EH (cell line): ENCODE measurements at regions not wholly inside any gene's neighbourhood (a gene's known extent, or its start where the extent isn't known, plus 50 kb on each side); places are given as distances from the start of the nearest gene placed in this dataset.

Experiments used
- DNase-seq: peaks from one replicate; pipeline ENCODE4 v3.0.0-alpha.2; 2015; ENCODE audit warnings: low read depth

DNA sequence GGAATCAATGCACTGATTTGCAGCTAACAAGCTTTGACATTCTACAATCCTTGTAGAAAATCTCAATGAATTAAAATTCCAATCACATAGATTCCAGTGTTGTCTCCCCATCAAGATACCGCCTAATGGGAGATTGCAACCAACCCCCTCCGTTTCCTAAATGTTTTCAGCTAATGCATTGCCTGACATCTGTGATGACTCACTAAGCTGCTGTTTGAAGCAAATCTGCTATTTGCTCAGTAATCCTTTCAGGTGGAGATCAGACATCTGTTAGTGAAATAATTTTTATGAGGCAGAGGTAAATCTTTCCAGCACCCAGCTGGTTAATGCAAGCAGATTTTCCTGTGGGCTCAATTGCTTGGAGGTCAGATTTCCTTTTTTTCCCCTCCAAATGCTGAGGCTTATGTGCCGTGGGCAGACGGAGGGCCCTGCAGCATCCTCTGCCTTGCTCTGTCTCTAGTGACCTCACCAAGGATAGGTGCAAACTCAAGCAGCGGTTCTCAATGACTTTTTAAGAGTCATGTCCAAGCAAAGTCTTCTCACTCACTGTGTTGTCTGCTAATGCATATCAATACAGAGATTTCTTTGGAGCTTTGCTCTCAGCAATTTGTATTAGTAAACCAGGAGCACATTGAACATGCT, 91.1 kb upstream of the RAB3GAP2 start:
- peak; percentile 36 for DNase-seq

DNA sequence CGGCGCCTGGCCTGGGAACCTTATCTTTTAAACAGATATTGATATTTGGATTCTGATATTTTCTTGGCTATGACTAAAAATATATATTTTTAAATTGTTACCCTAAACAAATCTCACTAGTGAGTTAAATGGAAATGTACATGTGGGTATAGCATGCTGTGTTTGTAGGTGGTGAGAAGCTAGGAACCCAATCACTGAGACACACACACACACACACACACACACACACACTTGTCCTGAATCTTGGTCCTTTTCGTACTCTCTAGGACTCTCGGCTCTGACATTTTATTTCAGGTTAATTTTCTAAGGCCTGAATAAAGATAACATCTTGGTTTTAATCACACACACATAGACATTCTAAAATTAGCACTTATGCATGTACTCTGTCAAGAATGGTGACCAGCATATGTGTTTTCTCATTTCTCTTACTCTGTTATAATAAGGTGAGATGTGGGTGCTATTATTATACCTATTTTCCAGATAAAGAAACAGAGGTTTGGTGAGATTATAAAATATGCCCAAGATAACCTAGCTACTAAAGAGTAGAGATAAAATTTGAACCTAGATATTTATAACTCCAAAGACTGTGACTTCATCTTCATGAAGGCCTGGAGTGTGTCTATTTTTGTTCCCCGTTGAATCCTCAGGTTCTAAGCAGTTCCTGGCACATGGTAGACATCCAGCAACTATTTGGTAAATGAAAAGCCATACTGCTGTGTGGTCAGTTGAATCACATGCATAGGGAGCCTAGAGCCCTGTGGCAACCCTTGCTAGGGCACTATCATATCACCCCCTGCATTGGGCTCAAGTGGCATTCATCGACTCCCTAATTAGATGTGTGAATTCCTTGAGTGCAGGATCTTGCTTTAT, 85.0 kb upstream of the RAB3GAP2 start:
- DNase-seq: no peak

DNA sequence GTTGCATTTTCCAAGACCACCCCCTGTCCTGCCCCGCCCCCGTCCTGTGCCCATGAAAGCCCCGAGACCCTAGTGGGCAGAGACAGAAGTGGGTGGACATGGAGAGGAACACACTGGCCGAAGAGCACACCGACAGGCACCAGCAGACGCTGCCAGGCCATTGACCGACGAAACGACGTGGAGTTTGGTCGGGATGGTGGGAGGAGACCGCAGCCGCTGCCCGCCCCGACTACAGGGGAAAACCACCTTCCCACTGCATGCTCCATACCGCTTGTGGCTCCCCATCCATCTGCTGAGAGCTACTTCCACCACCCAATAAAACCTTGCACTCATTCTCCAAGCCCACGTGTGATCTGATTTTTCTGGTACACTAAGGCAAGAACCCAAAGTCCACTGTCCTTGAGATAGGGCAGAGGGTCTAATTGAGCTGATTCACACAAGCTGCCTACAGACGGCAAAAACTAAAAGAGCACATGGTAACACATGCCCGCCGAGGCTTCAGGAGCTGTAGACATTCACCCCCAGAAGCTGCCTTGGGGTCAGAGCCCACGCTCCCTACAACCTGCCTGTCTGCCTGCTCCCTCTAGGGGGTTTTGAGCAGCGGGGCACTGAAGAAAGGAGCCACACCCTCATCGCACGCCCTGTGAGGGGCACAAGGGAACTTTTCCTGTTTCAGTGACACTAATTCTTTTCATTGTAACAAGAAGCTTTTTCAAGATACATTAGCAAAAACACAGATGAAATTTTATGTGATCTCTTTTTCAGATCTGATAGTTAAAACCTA, 81.2 kb upstream of the RAB3GAP2 start:
- DNase-seq: no peak

DNA sequence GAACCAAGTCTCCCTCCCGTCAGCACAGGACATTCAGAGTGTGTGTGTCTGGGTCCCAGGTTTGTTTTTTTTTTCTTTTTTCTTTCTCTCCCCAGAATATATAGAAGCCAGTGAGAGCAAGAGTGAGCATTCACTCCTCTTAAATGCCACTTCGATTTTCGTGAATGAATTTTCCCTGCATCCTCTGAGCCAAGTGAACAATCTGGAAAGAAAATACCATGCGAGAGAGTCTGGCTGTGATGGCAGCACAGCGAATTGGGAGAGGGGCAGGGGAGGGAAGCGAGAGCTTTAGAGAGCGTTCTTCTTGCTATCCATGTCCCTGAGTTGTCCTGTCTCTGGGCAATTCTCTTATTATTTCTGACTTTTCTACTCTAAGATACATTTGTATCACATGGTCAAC, 76.0 kb upstream of the RAB3GAP2 start:
- DNase-seq: no peak

DNA sequence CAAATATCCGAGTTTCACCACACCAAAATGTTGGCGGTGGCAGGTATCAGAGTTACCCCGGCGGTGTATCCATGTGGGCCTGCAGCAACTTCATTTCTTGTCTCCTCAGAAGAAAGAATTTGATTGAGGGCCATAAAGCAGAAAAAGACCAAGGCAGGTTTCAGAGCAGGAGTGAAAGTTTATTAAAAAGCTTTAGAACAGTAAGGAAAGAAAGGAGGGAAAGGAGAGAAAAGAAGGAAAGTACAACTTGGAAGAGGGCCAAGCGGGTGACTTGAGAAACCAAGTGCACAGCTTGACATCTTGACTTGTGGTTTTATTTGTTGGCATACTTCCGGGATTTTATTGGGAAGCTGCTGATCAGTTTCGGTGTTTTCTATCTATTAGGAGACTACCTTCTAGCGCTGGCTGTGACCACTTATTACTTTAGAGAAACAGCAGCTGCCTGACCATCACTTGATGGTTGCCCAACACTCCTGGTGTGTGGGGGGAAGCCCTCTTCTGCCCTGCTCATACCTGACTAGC, 75.5 kb upstream of the RAB3GAP2 start:
- DNase-seq: peak; percentile 7

DNA sequence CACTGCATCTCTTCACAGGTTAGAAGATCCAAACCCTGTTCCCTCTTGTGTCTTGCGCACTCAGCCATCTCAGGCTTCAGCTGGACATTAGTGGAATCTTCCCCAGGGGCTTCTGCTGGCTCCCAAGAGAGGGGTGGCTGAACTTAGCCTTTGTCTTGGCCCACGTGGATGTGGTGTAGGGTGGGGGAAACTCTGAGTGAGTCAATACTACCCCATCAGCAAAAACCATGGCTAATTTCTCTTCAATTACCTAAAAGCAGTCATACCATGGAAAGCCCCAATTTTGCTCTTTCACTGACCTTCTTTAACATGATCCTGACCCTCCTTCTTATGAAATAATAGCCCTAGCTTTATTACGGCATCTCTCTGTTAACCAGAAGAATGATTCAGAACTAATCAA, 72.5 kb upstream of the RAB3GAP2 start:
- no peak for DNase-seq

DNA sequence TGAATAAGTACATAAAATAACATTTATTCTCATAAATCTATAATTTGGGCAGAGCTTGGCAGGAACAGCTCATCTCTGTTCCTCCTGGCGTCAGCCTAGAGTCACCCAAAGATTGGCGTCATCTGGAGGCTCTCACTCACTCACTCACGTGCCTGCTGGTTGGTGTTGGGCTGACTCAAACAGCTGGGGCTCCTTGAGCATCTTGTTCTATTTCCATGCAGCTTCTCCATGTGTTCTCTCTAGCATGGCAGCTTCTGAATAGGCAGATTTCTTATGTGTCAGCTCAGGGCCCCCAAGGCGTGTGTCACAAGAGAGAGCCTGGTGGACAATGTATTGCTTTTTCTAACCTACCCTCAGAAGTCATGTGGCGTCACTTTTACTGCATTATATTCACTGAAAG, 70.6 kb upstream of the RAB3GAP2 start:
- DNase-seq: no peak

DNA sequence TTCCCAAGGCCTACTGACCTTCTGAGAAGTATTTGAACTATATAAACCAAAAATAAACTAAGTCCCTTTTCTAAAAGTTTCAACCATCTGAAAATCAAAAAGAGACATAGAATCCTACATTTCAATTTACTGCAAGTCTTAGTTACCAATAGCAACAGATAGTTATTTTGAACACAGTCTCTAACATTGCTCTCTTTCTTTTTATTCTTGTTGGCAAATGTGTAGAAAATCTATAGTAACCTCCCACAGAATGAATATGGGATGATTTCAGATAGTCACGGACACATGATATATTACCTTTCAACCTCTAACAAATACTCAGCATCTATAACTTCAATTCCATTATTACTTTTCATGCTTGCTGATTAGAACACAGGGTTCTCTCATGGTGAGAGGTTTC, 68.9 kb upstream of the RAB3GAP2 start:
- no peak for DNase-seq

DNA sequence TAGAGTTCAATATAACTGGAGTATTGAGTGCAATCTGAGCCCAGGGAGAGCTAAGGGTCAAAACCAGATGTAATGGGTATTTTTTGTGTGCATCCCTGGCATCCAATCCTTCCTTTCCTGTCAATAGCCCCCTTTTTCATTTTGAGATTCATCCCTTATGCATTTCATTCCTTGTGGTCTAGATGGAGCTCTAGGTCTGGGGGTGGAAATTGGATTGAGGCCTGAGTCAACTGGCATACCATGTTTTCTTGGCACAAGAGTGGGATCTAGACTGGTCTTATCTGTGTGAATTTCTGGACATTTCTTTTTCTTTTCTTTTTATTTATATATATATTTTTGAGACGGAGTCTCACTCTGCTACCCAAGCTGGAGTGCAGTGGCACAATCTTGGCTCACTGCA, 67.3 kb upstream of the RAB3GAP2 start:
- peak; percentile 27 for DNase-seq

DNA sequence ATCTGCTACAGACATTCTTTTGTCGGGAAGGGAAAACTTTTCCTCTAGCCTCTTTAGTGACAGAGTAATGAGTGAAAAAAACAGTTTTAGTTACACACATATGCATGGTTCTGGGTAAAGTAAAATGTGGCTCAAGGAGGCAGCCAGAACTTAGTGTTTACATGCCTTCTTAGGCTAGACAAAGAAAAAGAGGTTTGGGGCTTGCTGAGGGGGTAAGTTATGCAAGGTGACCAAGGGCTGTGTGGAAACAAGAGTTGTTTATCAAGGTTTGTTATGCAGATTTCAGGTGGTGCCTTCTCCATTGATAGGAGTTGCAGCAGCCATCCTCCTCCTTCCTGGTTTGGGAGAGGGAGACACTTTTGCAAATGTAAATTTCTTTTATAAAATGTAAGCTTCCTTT, 66.5 kb upstream of the RAB3GAP2 start:
- DNase-seq: no peak

DNA sequence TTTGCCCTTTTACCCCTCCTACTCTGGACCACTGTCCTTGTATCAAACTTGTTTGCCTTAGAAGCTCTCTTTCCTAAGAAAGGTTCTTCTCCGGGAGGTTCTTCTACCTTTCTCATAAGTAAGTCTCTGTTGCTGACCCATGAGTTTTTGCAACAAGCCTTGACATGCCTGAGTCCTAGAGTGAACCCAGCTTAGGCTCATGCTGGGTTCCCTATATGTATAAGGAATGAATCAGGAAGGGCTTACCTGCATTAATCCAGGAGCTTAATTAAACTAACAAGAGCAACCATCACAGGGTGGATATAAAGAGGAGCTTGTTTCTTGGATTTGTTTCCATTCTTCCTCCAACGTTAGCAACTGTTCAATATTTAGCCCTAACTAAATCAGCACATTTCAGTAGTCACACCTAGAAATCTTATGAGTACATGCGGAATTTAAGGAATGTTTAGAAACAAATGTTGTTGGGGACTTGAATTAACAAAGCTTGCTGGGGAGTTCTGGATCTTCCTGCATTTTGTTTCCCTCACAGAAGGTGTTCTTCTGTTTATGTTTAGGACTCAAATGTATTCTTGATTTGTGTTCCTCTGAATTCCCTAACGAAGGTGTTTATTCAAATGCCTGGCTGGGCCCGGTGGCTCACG, 64.3 kb upstream of the RAB3GAP2 start:
- no peak for DNase-seq

DNA sequence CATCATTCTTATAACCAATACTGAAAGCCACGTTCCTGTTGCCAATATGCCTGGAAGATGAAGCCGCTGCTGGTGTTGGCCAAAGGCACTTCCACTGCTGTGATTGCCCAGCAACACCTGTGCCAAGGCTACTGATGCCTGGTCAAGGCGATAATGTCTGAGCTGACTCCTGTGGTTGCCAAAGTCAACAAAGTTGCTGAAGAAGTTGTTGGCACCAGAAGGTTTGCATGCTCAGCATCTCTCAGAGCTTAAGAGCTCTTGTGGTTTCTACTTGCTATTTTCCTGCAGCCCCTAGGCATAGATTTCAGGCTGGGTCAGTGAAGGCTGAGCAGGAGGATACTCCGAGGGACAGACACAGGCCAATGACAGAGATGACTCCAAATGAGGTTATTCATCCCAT, 63.4 kb upstream of the RAB3GAP2 start:
- DNase-seq: peak; percentile 7

DNA sequence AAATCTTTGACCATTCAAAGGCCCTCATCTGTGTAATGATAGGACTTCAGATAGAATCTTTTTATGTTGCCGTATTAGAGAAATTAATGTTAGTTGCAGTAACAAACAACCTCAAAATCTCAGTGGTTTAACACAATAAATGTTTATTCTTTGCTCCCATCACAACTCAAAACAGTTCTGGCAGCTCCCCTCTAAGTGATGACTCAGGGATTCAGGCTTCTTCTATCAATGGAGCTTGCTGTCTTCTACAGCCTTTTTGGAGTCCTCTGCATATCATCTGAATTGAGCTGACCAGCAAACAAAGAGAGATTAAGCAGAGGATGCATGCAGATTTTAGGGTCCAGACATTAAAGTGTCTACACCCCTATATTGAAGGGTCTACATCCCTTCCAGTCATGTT, 59.1 kb upstream of the RAB3GAP2 start:
- no peak for DNase-seq

DNA sequence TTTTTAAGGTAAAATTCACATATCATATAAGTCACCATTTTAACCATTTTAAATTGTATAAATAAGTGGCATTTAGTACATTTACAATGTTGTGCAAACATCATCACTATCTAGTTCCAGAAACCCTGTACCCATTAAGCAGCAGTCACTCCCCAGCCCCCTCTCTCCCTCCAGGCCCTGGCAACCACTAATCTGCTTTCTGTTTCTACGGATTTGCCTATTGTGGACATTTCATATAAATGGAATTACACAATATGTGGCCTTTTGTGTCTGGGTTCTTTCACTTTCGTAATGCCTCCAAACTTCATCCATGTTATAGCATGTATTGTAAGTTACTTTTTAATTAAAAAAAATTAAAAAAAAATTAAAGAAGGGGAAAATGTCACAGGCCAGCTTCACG, 58.0 kb upstream of the RAB3GAP2 start:
- no peak for DNase-seq

DNA sequence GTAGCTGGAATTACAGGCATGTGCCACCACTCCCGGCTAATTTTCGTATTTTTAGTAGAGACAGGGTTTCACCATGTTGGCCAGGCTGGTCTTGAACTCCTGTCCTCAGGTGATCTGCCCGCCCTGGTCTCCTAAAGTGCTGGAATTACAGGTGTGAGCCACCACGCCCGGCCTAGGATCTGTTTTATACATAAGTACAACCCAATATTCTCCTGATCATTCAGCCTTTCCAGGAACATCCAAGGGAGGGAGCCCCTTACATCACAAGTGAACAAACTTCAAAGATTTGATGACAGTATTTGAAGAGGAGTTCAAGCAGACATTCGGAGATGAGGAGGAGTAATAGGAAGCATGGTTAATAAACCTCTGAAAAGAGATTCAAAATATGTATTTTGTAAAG, 54.9 kb upstream of the RAB3GAP2 start:
- DNase-seq: no peak

DNA sequence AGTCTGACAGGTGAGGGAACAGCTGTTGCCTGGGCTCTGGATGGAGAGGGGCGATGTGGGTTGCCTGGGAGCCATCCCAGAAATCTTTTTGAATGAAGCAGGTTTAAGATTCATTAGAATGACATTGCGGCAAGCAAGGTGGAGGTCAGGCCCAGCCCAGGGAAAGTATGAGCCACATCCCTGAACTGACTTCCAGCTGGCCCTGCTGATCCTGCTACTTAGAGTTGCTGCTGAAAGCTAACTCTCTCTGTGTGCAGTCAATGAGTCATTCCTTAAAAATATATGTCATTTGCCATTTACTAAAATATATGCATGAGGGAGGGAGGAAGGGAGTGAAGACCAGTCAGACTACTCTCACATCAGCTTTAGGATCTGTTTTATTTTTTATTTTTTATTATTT, 54.3 kb upstream of the RAB3GAP2 start:
- peak; percentile 63 for DNase-seq

DNA sequence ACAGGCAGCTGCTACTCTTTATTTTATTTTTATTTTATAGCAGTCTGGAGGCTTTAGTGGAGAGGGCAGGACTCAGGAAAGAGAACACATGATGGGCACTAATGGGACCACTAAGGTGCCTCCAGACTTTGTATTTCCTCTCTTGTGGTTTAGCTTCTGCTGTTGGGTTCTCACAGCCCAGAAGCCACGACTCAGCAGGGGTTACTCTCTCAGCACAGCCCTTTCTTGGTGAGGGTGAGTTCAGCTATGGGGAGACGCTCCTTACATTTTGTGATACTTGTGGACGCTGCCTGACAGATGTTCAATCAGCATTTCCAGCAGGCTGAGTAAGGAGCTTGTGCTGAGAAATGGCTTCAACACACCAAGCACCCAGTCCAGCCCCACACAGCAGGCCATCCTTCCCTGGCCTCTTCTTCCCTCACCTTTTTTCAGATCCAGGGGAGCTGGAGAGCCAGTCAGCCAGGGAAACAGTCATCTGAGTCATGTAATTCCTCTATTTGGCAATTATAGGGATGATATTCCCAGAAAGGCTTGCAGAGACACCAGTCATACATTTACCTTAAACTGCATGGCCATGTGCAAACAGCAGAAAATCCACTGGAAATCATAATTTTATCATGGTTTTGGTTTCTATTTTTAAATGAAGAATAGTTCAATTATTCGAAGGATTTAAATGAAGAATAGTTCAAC, 53.2 kb upstream of the RAB3GAP2 start:
- DNase-seq: no peak

DNA sequence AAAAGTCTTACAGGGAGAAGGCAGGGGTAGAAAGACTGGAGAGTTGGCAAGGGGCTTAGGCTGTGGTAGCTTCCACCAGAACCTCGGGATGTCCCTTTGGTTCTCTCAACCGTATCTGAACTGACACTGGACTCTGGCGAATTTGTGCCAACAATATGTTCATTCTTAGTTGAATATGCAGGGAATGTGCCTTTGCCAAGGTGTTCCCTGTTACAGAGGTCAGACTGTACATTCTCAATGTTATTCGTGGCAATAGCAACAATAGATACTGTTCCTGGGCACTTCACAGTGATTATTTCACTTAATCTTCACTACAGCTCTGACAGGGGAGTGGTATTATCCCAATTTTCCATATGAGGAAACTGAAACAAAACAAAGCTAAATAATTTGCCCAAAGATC, 51.5 kb upstream of the RAB3GAP2 start:
- no peak for DNase-seq

DNA sequence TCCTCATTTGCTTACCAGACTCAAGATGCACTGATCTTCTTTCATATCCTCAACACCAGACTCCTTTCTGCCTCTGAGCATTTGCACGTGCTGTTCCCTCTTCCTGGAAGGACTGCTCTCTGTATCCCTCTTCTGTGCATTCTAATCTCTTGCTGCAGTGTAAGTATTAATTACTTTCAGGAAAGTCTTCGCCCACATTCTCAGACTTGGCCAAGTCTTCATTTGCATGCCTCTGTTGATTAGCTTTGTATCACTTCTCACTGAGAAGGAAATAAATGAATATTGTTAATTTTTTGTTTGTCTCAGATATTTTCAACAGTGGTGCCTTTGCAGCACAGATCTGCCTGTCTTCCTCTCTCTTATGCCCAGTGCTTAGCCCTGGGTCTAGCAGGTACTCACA, 50.3 kb upstream of the RAB3GAP2 start:
- no peak for DNase-seq
